Colonic mucosa (tissue), 4 donors: ENCODE measurements at regions not wholly inside any gene's neighbourhood (a gene's known extent, or its start where the extent isn't known, plus 50 kb on each side); places are given as distances from the start of the nearest gene placed in this dataset.

Source experiments
- DNase-seq: peaks from one replicate; pipeline ENCODE4 v3.0.0-alpha.2; 2020
- H3K27ac ChIP-seq: fragments of 200-600 bp; one replicate; pipeline ENCODE4 v1.8.0; 2021
- H3K27me3 ChIP-seq: fragments of 200-600 bp; one replicate; pipeline ENCODE4 v1.8.0; 2021
- H3K36me3 ChIP-seq: fragments of 200-600 bp; one replicate; pipeline ENCODE4 v1.8.0; 2021
- H3K4me1 ChIP-seq: fragments of 200-600 bp; one replicate; pipeline ENCODE4 v1.8.0; 2021; ENCODE audit warnings: mild to moderate bottlenecking
- H3K4me3 ChIP-seq: fragments of 200-600 bp; one replicate; pipeline ENCODE4 v1.8.0; 2021
- H3K9ac ChIP-seq, 2 donors: one replicate each; pipeline ENCODE4 v1.7.0; 2013; ENCODE audit warnings: control low read depth in 2 of 2, low read depth in 2 of 2, low read length in 2 of 2
- H3K9me3 ChIP-seq: fragments of 200-600 bp; one replicate; pipeline ENCODE4 v1.8.0; 2021
- CTCF ChIP-seq: fragments of 200-600 bp; IDR thresholded peaks from one replicate; pipeline ENCODE4 v1.8.0; 2022; ENCODE audit warnings: antibody characterized with exemption, mild to moderate bottlenecking
- intact Hi-C: fragments of 100-400 bp; cut with DNase I; formaldehyde crosslinking; loops from one replicate; pipeline ENCODE4 v1.14.1; 2022
- donor health status: healthy.
- donor health status: DM: no; HTN: no; CAD: no.
- donor health status: DM: no; HTN: no; CAD: no.

GRCh38 chr2:8546612-8547283, 135.1 kb upstream of the ID2 start:
- intact Hi-C loops = no loop called here
- H3K36me3 ChIP-seq = no peaks in the 10 kb centered on the region
- TF ChIP-seq CTCF = no peak
- H3K4me1 ChIP-seq = no peaks in the 10 kb centered on the region
- no peak overlapping the region for H3K4me3 ChIP-seq
- DNase-seq = peak; percentile 12
- no peak overlapping the region for H3K27ac ChIP-seq
- H3K9ac ChIP-seq = no peak overlapping the region
- no peaks in the 10 kb centered on the region for H3K9me3 ChIP-seq
- H3K27me3 ChIP-seq = no peaks in the 10 kb centered on the region

GRCh38 chr2:8547284-8548064, 134.4 kb upstream of the ID2 start:
- no peaks in the 10 kb centered on the region for H3K9me3 ChIP-seq
- H3K27me3 ChIP-seq = no peaks in the 10 kb centered on the region
- no peaks in the 10 kb centered on the region for H3K4me1 ChIP-seq
- intact Hi-C loops = no loop called here
- DNase-seq = peak; percentile 15
- no peak overlapping the region for H3K27ac ChIP-seq
- no peak for TF ChIP-seq CTCF
- H3K36me3 ChIP-seq = no peaks in the 10 kb centered on the region
- H3K4me3 ChIP-seq = no peak overlapping the region
- no peak overlapping the region for H3K9ac ChIP-seq

DNA sequence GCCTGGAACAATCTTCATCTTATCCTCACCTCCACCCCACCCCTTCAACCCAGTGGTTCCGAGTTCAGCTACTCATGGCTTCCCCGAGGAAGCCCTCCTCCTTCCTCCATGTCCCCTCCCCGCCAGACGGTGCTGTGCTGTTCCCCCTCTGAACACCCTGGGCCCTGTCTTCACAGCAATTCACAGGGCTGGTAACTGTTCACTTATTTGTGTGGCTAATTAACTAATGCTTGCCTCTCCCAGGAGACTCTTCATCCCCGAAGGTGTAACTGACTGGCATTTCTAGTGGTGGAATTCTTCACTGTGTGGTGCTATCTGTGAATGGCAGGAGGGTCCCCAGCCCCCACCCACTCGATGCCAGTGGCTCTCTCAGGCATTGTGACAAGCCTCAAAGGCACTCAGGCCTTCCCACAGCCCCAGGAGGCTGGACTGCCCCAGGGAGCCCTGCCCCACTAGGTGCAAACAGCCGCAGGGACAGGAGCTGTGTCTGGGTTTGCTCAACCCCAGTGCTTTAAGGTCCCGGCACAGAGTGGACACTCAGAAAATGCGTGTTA, 133.7 kb upstream of the ID2 start:
- Histone ChIP-seq H3K27ac (no peak overlapping the region), H3K4me3 (no peak overlapping the region), H3K27me3 (no peaks in the 10 kb centered on the region), H3K4me1 (no peaks in the 10 kb centered on the region), H3K9ac (no peak overlapping the region), H3K36me3 (no peaks in the 10 kb centered on the region), H3K9me3 (no peaks in the 10 kb centered on the region)
- peak; percentile 12 for DNase-seq
- intact Hi-C loops = no loop called here
- TF ChIP-seq CTCF = no peak

DNA sequence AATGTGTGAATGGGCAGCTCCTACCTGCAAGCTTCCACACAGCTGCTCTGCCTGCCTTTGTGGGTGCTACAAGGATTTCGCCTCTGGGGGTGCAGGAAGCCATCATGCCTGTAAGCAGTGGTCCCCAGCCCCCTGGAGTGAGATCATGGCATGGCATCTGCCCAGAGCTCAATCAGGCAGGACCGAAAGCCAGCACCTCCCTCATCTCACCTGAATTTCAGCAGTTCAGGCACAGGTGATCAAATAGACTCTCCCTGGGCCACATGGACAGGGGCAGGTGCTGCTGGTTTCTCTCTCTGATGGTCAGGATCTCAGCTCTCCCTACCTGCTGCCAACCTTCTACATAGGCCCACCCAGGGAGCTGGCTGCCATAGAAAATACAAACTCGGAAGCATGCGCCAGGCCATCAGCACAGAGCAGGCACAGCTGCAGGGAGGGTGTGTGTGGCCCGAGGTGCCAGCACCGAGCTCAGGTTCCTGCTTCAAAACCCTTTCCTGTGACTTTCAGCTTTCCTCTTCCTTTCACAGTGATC, 133.2 kb upstream of the ID2 start:
- DNase-seq = peak; percentile 15
- H3K4me1 ChIP-seq = no peaks in the 10 kb centered on the region
- no peaks in the 10 kb centered on the region for H3K27me3 ChIP-seq
- no peak for TF ChIP-seq CTCF
- intact Hi-C loops = no loop called here
- H3K36me3 ChIP-seq = no peaks in the 10 kb centered on the region
- no peak overlapping the region for H3K9ac ChIP-seq
- H3K27ac ChIP-seq = no peak overlapping the region
- H3K9me3 ChIP-seq = no peaks in the 10 kb centered on the region
- H3K4me3 ChIP-seq = no peak overlapping the region

- DNase-seq = peak; percentile 14
- Histone ChIP-seq H3K27ac (no peak overlapping the region), H3K36me3 (no peaks in the 10 kb centered on the region), H3K27me3 (no peaks in the 10 kb centered on the region), H3K4me3 (no peak overlapping the region), H3K9me3 (no peaks in the 10 kb centered on the region), H3K4me1 (no peaks in the 10 kb centered on the region), H3K9ac (no peak overlapping the region)
- TF ChIP-seq CTCF = no peak
- intact Hi-C loops = no loop called here
Observed at GRCh38 chr2:8549273-8549922, 132.5 kb upstream of the ID2 start.
